Lower lobe of right lung (tissue), 2 donors: ENCODE measurements at regions not wholly inside any gene's neighbourhood (a gene's known extent, or its start where the extent isn't known, plus 50 kb on each side); places are given as distances from the start of the nearest gene placed in this dataset.
A peak's percentile ranks its signal among the peaks of the same experiment; 100 is the strongest.
"Not testable (repeated sequence)": the region's sequence is repeated elsewhere in the genome, so short reads cannot be mapped to it uniquely, and the experiment has no call there.

Experiments used
- ATAC-seq, 2 donors: fragments of 200-7000 bp; cut with Tn5 transposase; one replicate each; pipeline ENCODE4 v1.9.1; 2020 to 2022; ENCODE audit warnings: mild to moderate bottlenecking in 2 of 2, moderate library complexity in 2 of 2
- DNase-seq: peaks from one replicate; pipeline ENCODE4 v3.0.0-alpha.2; 2020
- H3K27ac ChIP-seq: fragments of 200-600 bp; one replicate; pipeline ENCODE4 v1.8.0; 2022
- H3K27me3 ChIP-seq: fragments of 200-600 bp; one replicate; pipeline ENCODE4 v1.8.0; 2022; ENCODE audit warnings: low read depth
- H3K36me3 ChIP-seq: fragments of 200-600 bp; one replicate; pipeline ENCODE4 v1.8.0; 2022; ENCODE audit warnings: mild to moderate bottlenecking
- H3K4me1 ChIP-seq: fragments of 200-600 bp; one replicate; pipeline ENCODE4 v1.8.0; 2022
- H3K4me3 ChIP-seq: fragments of 200-600 bp; one replicate; pipeline ENCODE4 v1.8.0; 2022; ENCODE audit warnings: mild to moderate bottlenecking
- H3K9me3 ChIP-seq: fragments of 200-600 bp; one replicate; pipeline ENCODE4 v1.8.0; 2022
- intact Hi-C: fragments of 100-400 bp; cut with DNase I; formaldehyde crosslinking; loops from one replicate; pipeline ENCODE4 v1.11.0; 2022
- TF ChIP-seq, protein P1 (sequence below): fragments of 200-600 bp; IDR thresholded peaks from one replicate; pipeline ENCODE4 v1.8.0; 2022; ENCODE audit warnings: antibody characterized with exemption, mild to moderate bottlenecking
- donor health status: DM: no; HTN: yes; CAD: no; lungs with severe emphysema.

- Histone ChIP-seq H3K27me3 (no peaks in the 10 kb centered on the region), H3K4me3 (no peak overlapping the region), H3K36me3 (no peaks in the 10 kb centered on the region), H3K9me3 (no peaks in the 10 kb centered on the region), H3K27ac (no peak overlapping the region), H3K4me1 (no peaks in the 10 kb centered on the region)
- ATAC-seq, result no peak
- no peak for DNase-seq
- TF ChIP-seq, protein P1, sequence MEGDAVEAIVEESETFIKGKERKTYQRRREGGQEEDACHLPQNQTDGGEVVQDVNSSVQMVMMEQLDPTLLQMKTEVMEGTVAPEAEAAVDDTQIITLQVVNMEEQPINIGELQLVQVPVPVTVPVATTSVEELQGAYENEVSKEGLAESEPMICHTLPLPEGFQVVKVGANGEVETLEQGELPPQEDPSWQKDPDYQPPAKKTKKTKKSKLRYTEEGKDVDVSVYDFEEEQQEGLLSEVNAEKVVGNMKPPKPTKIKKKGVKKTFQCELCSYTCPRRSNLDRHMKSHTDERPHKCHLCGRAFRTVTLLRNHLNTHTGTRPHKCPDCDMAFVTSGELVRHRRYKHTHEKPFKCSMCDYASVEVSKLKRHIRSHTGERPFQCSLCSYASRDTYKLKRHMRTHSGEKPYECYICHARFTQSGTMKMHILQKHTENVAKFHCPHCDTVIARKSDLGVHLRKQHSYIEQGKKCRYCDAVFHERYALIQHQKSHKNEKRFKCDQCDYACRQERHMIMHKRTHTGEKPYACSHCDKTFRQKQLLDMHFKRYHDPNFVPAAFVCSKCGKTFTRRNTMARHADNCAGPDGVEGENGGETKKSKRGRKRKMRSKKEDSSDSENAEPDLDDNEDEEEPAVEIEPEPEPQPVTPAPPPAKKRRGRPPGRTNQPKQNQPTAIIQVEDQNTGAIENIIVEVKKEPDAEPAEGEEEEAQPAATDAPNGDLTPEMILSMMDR, result no peak
- intact Hi-C loops, result no loop called here
Observed at GRCh38 chr2:167844714-167845530, 402.5 kb downstream of the STK39 start.

DNA sequence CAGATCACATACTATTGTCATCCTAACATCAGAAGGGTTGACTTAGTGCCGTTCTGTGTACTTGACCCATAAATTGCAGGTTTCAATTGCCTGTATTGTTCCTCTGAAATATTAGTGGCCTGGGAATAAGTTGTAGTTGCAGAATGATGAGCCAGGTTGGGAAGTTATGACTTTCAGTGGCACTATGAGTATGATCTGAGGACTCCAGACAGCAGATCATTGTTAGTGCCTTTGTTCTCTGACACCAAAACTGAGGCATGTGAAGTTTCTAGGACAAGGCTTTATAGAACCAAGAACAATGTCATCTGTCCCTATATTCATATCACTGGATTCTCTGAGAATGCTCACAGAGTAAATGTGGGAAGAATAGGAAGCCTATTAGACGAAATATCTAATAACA is 403.7 kb downstream of the STK39 start:
- intact Hi-C loops, result no loop called here
- Histone ChIP-seq H3K27me3 (no peaks in the 10 kb centered on the region), H3K4me1 (no peaks in the 10 kb centered on the region), H3K36me3 (no peaks in the 10 kb centered on the region), H3K27ac (no peak overlapping the region), H3K4me3 (no peak overlapping the region), H3K9me3 (no peaks in the 10 kb centered on the region)
- ATAC-seq, result no peak
- no peak for DNase-seq
- TF ChIP-seq, protein P1, result no peak

- H3K27ac ChIP-seq, result no peak overlapping the region
- ATAC-seq, result no peak
- TF ChIP-seq, protein P1, result no peak
- no peaks in the 10 kb centered on the region for H3K9me3 ChIP-seq
- H3K27me3 ChIP-seq, result no peaks in the 10 kb centered on the region
- H3K4me3 ChIP-seq, result no peak overlapping the region
- no peaks in the 10 kb centered on the region for H3K4me1 ChIP-seq
- DNase-seq, result no peak
- no peaks in the 10 kb centered on the region for H3K36me3 ChIP-seq
- intact Hi-C loops, result no loop called here
Observed at GRCh38 chr2:167843217-167843616, 404.2 kb downstream of the STK39 start.

DNA sequence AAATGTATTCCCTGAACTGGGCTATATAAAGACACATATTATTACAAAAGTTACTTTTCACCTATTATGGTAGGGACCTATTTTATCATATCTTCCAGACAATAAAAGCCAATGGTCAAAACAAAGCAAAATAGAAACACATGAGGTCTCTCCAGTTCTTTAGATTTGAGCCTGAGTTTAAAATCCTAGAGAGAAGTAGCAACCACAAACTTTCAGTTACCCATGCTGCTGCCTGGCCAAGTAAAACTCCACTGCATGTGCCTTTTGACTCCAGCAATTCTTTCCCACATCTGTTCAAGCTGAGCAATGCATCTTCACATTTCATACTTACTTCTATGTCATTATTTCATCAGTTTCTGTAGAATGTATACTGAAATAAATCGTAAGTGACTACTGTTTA is 405.3 kb downstream of the STK39 start:
- Histone ChIP-seq H3K36me3 (no peaks in the 10 kb centered on the region), H3K27me3 (no peaks in the 10 kb centered on the region)

GRCh38 chr2:167835290-167835689 is 412.1 kb downstream of the STK39 start:
- H3K27me3 ChIP-seq, H3K27ac ChIP-seq, H3K9me3 ChIP-seq, DNase-seq, H3K4me3 ChIP-seq, H3K4me1 ChIP-seq, H3K36me3 ChIP-seq, intact Hi-C loops, ATAC-seq: not testable (repeated sequence)

More for the DNA sequence above, 405.3 kb downstream of the STK39 start:
- TF ChIP-seq, protein P1, result no peak
- H3K4me3 ChIP-seq, result no peak overlapping the region
- DNase-seq, result no peak
- no peak overlapping the region for H3K27ac ChIP-seq
- intact Hi-C loops, result no loop called here
- H3K9me3 ChIP-seq, result no peaks in the 10 kb centered on the region
- ATAC-seq, result no peak
- no peaks in the 10 kb centered on the region for H3K4me1 ChIP-seq

DNA sequence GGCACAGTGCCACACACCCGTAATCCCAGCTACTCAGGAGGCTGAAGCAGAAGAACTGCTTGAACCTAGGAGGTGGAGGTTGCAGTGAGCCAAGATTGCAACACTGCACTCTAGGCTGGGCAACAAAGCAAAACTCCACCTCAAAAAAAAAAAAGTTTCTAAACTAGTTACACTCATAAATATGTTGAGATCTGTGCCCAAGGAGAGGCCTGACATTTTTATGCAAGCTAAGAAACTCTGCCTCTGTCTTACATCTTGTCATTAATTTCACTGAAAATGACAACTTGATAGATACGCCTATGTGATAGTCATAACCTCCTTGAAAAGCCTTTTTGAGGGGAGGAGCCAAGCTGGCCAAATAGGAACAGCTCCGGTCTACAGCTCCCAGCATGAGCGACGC is 412.7 kb downstream of the STK39 start:
- ATAC-seq, result peak in 1 of 2 donors; percentile 11
- no peak for DNase-seq
- intact Hi-C loops, result no loop called here

More for the DNA sequence above, 412.7 kb downstream of the STK39 start:
- H3K27ac ChIP-seq, result no peak overlapping the region
- H3K27me3 ChIP-seq, result no peaks in the 10 kb centered on the region
- H3K4me1 ChIP-seq, result no peaks in the 10 kb centered on the region
- H3K36me3 ChIP-seq, result no peaks in the 10 kb centered on the region
- TF ChIP-seq, protein P1, result no peak
- no peak overlapping the region for H3K4me3 ChIP-seq
- no peaks in the 10 kb centered on the region for H3K9me3 ChIP-seq
